Fibroblast of pulmonary artery (primary cell): ENCODE measurements at regions not wholly inside any gene's neighbourhood (a gene's known extent, or its start where the extent isn't known, plus 50 kb on each side); places are given as distances from the start of the nearest gene placed in this dataset.

Source experiments
- DNase-seq: peaks from one replicate; pipeline ENCODE4 v3.0.0-alpha.2; 2010; ENCODE audit warnings: low read depth
- H3K4me3 ChIP-seq: replicated peaks from 2 replicates; pipeline ENCODE4 v1.5.1; 2011; ENCODE audit warnings: low read depth, mild to moderate bottlenecking, control low read depth, low read length, moderate library complexity
- TF ChIP-seq, protein P1 (sequence below): IDR thresholded peaks from 2 replicates; pipeline ENCODE4 v1.5.1; 2011; ENCODE audit warnings: mild to moderate bottlenecking, control low read depth, low read length, inconsistent platforms; ENCODE audit errors: missing control alignments

DNA sequence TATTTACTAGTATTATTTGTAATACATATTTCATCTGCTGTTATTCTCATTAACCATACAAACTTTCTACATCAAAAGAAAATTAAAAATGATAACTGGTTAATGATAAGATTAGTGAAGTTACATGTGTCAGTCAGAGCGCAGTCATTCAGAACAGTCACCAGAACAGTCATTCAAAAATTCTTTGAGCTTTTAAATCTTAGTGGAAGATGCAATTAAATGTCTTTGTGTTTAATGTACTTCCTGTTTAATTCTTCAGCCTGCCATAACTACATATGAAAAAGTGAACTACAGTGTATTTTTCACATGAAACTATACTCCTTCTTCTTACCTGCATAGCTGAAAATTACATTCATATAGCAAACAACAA, 179.7 kb upstream of the NDST4 start:
- H3K4me3 ChIP-seq: no peak overlapping the region
- TF ChIP-seq, protein P1, sequence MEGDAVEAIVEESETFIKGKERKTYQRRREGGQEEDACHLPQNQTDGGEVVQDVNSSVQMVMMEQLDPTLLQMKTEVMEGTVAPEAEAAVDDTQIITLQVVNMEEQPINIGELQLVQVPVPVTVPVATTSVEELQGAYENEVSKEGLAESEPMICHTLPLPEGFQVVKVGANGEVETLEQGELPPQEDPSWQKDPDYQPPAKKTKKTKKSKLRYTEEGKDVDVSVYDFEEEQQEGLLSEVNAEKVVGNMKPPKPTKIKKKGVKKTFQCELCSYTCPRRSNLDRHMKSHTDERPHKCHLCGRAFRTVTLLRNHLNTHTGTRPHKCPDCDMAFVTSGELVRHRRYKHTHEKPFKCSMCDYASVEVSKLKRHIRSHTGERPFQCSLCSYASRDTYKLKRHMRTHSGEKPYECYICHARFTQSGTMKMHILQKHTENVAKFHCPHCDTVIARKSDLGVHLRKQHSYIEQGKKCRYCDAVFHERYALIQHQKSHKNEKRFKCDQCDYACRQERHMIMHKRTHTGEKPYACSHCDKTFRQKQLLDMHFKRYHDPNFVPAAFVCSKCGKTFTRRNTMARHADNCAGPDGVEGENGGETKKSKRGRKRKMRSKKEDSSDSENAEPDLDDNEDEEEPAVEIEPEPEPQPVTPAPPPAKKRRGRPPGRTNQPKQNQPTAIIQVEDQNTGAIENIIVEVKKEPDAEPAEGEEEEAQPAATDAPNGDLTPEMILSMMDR: no peak
- DNase-seq: no peak

- H3K4me3 ChIP-seq: no peak overlapping the region
- TF ChIP-seq, protein P1: no peak
- no peak for DNase-seq
These were observed 179.1 kb upstream of the NDST4 start for GRCh38 chr4:115292320-115293092.

DNA sequence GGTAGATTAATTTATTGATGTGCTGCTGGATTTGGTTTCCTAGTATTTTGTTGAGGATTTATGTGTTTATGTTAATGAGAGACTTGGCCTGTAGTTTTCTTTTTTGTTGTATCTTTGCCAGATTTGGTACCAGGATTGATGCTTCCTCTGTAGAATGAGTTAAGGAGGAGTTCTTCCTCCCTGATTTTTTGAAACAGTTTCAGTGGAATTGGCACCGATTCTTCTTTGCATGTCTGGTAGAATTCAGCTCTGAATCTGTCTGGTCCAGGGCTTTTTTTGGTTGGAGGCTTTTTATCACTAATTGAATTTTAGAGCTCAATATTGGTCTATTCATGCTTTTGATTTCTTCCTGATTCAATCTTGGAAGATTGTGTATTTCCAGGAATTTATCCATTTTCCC, 174.0 kb upstream of the NDST4 start:
- TF ChIP-seq, protein P1: no peak
- H3K4me3 ChIP-seq: no peak overlapping the region
- DNase-seq: no peak

GRCh38 chr4:115279330-115279729, 165.9 kb upstream of the NDST4 start:
- TF ChIP-seq, protein P1: no peak
- no peak overlapping the region for H3K4me3 ChIP-seq
- DNase-seq: no peak

DNA sequence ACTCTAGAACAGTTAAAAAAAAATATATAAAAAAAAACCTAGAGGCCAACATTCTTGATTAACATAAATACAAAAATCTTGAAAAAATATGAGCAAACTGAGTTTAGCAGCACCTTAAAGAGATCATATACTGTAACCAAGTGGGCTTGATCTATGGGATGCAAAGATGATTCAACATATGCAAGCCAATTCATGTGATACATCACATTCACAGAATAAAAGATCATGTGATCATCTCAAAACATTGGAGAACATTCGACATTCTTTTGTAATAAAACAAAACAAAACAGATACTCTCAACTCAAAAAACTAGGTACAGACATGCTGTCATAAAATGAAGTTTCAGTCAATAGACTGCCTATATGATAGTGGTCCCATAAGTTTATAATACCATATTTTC, 165.4 kb upstream of the NDST4 start:
- no peak for DNase-seq
- H3K4me3 ChIP-seq: no peak overlapping the region
- TF ChIP-seq, protein P1: no peak

DNA sequence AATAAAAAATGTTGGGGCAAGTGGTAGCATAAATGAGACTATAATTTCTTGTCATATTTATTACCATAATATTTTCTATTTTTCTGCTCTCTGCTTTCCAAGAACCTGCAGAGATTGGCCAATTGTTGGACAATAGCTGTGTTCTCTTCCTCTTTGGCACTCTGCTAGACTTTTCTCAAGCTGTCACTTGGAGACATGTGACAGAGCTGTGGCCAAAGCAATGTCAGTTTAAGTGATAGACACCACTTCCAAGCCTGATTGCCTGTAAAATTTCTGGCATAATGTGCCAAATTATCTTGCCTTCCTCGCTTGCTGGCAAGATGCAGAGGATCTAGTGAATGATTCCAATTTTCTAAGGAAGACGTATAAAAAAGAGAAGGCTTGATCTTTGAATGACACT, 162.2 kb upstream of the NDST4 start:
- H3K4me3 ChIP-seq: no peak overlapping the region
- TF ChIP-seq, protein P1: no peak
- no peak for DNase-seq

- DNase-seq: no peak
- no peak overlapping the region for H3K4me3 ChIP-seq
- TF ChIP-seq, protein P1: no peak
These were observed 161.1 kb upstream of the NDST4 start for GRCh38 chr4:115274545-115274944.
